NB4 (cell line): ENCODE measurements at regions not wholly inside any gene's neighbourhood (a gene's known extent, or its start where the extent isn't known, plus 50 kb on each side); places are given as distances from the start of the nearest gene placed in this dataset.

Experiments
- CTCF ChIP-seq: IDR thresholded peaks from one replicate; pipeline ENCODE4 v1.5.1; 2012; ENCODE audit warnings: low read depth, low read length
- POLR2A ChIP-seq: IDR thresholded peaks from 2 replicates; pipeline ENCODE4 v1.6.1; 2011; ENCODE audit warnings: mild to moderate bottlenecking; ENCODE audit not compliant: insufficient read length; ENCODE audit errors: extremely low read depth

GRCh38 chr3:187544326-187544725 lies 125.9 kb downstream of the SST start:
- TF ChIP-seq CTCF: no peak
- no peak for TF ChIP-seq POLR2A
